Spleen (tissue), 7 donors: ENCODE measurements at regions not wholly inside any gene's neighbourhood (a gene's known extent, or its start where the extent isn't known, plus 50 kb on each side); places are given as distances from the start of the nearest gene placed in this dataset.

Source experiments
- POLR2A ChIP-seq, 3 donors: fragments of 450-650 bp; IDR thresholded peaks; one replicate each; pipeline ENCODE4 v1.5.1; 2017; ENCODE audit warnings: antibody characterized with exemption in 3 of 3, mild to moderate bottlenecking in 1 of 3
- TF ChIP-seq, protein P1 (sequence below), 11 experiments: fragments of 200-600 bp in 7 of 11; fragments of 450-650 bp in 4 of 11; sonication (generic) in 4 of 11; IDR thresholded peaks in 8 of 11; conservative IDR thresholded peaks in 3 of 11; 1 replicate in 7 of 11; 2 replicates in 4 of 11; pipeline versions ENCODE4 v1.4.0 to v1.8.0; 2016 to 2021; ENCODE audit warnings: antibody characterized with exemption in 11 of 11, inconsistent platforms in 4 of 11, mild to moderate bottlenecking in 1 of 11
- donor health status: DM: no; HTN: no; CAD: no; lungs with moderate emphysema.
- donor health status: DM: no; HTN: no; CAD: no.
- donor health status: DM: no; HTN: no; CAD: no.

DNA sequence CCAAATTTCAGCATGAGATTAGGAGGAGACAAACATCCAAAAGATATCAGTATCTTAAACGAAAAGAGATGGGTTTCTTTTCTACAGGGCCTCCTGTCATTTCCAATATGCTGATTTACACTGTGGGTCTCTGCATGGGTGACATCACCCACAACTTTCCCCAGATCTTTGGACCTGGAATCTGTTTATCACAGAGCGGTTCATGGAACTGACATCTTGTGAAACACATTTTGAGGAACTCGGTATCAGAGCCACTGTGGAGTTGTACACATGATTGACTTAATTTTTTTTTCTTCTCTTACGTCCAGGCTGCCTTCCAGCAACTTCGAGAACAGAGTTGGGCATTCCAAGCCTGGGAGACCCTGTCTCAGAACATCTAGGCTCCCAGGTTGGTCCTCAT lies 80.2 kb upstream of the SERP2 start:
- TF ChIP-seq, protein P1, sequence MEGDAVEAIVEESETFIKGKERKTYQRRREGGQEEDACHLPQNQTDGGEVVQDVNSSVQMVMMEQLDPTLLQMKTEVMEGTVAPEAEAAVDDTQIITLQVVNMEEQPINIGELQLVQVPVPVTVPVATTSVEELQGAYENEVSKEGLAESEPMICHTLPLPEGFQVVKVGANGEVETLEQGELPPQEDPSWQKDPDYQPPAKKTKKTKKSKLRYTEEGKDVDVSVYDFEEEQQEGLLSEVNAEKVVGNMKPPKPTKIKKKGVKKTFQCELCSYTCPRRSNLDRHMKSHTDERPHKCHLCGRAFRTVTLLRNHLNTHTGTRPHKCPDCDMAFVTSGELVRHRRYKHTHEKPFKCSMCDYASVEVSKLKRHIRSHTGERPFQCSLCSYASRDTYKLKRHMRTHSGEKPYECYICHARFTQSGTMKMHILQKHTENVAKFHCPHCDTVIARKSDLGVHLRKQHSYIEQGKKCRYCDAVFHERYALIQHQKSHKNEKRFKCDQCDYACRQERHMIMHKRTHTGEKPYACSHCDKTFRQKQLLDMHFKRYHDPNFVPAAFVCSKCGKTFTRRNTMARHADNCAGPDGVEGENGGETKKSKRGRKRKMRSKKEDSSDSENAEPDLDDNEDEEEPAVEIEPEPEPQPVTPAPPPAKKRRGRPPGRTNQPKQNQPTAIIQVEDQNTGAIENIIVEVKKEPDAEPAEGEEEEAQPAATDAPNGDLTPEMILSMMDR (IDR thresholded peaks at IDR 0.05 in 8 of 11, conservative IDR thresholded peaks at IDR 0.05 in 3 of 11), result no peak
- no peak for TF ChIP-seq POLR2A (IDR thresholded peaks at IDR 0.05)
